H1 (cell line): ENCODE measurements at regions not wholly inside any gene's neighbourhood (a gene's known extent, or its start where the extent isn't known, plus 50 kb on each side); places are given as distances from the start of the nearest gene placed in this dataset.
"Not testable (repeated sequence)": the region's sequence is repeated elsewhere in the genome, so short reads cannot be mapped to it uniquely, and the experiment has no call there.

Experiments
- ATF2 ChIP-seq: IDR thresholded peaks from 2 replicates; pipeline ENCODE4 v1.6.1; 2012; ENCODE audit warnings: low read length, inconsistent platforms
- BCL11A ChIP-seq, 2 experiments: IDR thresholded peaks; one replicate each; pipeline ENCODE4 v1.6.1; 2011; ENCODE audit warnings: low read depth in 2 of 2, low read length in 2 of 2, mild to moderate bottlenecking in 2 of 2
- BRCA1 ChIP-seq: IDR thresholded peaks from 2 replicates; pipeline ENCODE4 v1.6.1; 2012; ENCODE audit warnings: low read depth, low read length, improper control_type of control experiment
- POLR2A ChIP-seq, 2 experiments: IDR thresholded peaks; 1 replicate in 1 of 2; 2 replicates in 1 of 2; pipeline ENCODE4 v1.6.1; 2011; ENCODE audit warnings: low read depth in 2 of 2, low read length in 2 of 2, mild to moderate bottlenecking in 2 of 2; ENCODE audit errors: control extremely low read depth in 1 of 2
- POLR2AphosphoS5 ChIP-seq: IDR thresholded peaks from 2 replicates; pipeline ENCODE4 v1.6.1; 2011; ENCODE audit warnings: low read depth, low read length
- ZNF274 ChIP-seq: IDR thresholded peaks from 2 replicates; pipeline ENCODE4 v1.7.0; 2012; ENCODE audit warnings: low read length, borderline replicate concordance; ENCODE audit errors: extremely low read depth
- TF ChIP-seq, protein P1 (sequence below), 3 experiments: IDR thresholded peaks; 1 replicate in 2 of 3; 2 replicates in 1 of 3; pipeline versions ENCODE4 v1.5.1 to v1.6.1; 2011; ENCODE audit warnings: low read length in 3 of 3, mild to moderate bottlenecking in 3 of 3, inconsistent platforms in 2 of 3, low read depth in 1 of 3, moderate library complexity in 1 of 3; ENCODE audit not compliant: insufficient read depth in 1 of 3; ENCODE audit errors: control extremely low read depth in 1 of 3
- TF ChIP-seq, protein P2 (sequence below): IDR thresholded peaks from 2 replicates; pipeline ENCODE4 v1.6.1; 2011; ENCODE audit warnings: low read depth, mild to moderate bottlenecking, low read length; ENCODE audit not compliant: insufficient read depth
- TF ChIP-seq, protein P3 (sequence below): IDR thresholded peaks from 2 replicates; pipeline ENCODE4 v1.6.1; 2012; ENCODE audit warnings: inconsistent platforms

DNA sequence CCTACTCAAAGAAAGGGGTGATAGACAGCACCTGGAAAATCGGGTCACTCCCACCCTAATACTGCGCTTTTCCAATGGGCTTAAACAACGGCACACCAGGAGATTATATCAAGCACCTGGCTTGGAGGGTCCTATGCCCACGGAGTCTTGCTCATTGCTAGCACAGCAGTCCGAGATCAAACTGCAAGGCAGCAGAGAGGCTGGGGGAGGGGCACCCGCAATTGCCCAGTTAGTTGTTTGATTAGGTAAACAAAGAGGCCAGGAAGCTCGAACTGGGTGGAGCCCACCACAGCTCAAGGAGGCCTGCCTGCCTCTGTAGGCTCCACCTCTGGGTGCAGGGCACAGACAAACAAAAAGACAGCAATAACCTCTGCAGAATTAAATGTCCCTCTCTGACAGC lies 224.5 kb upstream of the CCL2 start:
- TF ChIP-seq, protein P1, sequence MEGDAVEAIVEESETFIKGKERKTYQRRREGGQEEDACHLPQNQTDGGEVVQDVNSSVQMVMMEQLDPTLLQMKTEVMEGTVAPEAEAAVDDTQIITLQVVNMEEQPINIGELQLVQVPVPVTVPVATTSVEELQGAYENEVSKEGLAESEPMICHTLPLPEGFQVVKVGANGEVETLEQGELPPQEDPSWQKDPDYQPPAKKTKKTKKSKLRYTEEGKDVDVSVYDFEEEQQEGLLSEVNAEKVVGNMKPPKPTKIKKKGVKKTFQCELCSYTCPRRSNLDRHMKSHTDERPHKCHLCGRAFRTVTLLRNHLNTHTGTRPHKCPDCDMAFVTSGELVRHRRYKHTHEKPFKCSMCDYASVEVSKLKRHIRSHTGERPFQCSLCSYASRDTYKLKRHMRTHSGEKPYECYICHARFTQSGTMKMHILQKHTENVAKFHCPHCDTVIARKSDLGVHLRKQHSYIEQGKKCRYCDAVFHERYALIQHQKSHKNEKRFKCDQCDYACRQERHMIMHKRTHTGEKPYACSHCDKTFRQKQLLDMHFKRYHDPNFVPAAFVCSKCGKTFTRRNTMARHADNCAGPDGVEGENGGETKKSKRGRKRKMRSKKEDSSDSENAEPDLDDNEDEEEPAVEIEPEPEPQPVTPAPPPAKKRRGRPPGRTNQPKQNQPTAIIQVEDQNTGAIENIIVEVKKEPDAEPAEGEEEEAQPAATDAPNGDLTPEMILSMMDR (IDR thresholded peaks at IDR 0.05; ENCODE audit: control extremely low read depth in 1 of 3, insufficient read depth in 1 of 3, low read depth in 1 of 3, low read length in 3 of 3): not testable (repeated sequence)
- TF ChIP-seq ATF2; POLR2A (IDR thresholded peaks at IDR 0.05; ENCODE audit: control extremely low read depth in 1 of 2, low read depth in 2 of 2, low read length in 2 of 2); POLR2AphosphoS5; ZNF274; BRCA1; BCL11A (IDR thresholded peaks at IDR 0.05; ENCODE audit: low read depth in 2 of 2, low read length in 2 of 2): not testable (repeated sequence)
- TF ChIP-seq, protein P2, sequence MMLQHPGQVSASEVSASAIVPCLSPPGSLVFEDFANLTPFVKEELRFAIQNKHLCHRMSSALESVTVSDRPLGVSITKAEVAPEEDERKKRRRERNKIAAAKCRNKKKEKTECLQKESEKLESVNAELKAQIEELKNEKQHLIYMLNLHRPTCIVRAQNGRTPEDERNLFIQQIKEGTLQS: not testable (repeated sequence)
- TF ChIP-seq, protein P3, sequence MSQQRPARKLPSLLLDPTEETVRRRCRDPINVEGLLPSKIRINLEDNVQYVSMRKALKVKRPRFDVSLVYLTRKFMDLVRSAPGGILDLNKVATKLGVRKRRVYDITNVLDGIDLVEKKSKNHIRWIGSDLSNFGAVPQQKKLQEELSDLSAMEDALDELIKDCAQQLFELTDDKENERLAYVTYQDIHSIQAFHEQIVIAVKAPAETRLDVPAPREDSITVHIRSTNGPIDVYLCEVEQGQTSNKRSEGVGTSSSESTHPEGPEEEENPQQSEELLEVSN: not testable (repeated sequence)
